ENCODE measurements at regions not wholly inside any gene's neighbourhood (a gene's known extent, or its start where the extent isn't known, plus 50 kb on each side); places are given as distances from the start of the nearest gene placed in this dataset.

- no peak for DNase-seq (ENCODE audit: low read depth)
- TF ChIP-seq, protein P1, sequence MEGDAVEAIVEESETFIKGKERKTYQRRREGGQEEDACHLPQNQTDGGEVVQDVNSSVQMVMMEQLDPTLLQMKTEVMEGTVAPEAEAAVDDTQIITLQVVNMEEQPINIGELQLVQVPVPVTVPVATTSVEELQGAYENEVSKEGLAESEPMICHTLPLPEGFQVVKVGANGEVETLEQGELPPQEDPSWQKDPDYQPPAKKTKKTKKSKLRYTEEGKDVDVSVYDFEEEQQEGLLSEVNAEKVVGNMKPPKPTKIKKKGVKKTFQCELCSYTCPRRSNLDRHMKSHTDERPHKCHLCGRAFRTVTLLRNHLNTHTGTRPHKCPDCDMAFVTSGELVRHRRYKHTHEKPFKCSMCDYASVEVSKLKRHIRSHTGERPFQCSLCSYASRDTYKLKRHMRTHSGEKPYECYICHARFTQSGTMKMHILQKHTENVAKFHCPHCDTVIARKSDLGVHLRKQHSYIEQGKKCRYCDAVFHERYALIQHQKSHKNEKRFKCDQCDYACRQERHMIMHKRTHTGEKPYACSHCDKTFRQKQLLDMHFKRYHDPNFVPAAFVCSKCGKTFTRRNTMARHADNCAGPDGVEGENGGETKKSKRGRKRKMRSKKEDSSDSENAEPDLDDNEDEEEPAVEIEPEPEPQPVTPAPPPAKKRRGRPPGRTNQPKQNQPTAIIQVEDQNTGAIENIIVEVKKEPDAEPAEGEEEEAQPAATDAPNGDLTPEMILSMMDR (IDR thresholded peaks at IDR 0.05; ENCODE audit: control insufficient read depth, insufficient read depth, low read depth, low read length, missing control alignments) = no peak
Observed at GRCh38 chr12:18905134-18905533, 167.2 kb downstream of the CAPZA3 start.

GRCh38 chr12:18906395-18906794 lies 168.5 kb downstream of the CAPZA3 start:
- no peak overlapping the region for H3K4me3 ChIP-seq (ENCODE audit: control insufficient read depth, low read depth, low read length)
- TF ChIP-seq, protein P1 (IDR thresholded peaks at IDR 0.05; ENCODE audit: control insufficient read depth, insufficient read depth, low read depth, low read length, missing control alignments) = no peak

More at GRCh38 chr12:18905134-18905533, 167.2 kb downstream of the CAPZA3 start:
- H3K4me3 ChIP-seq (ENCODE audit: control insufficient read depth, low read depth, low read length) = no peak overlapping the region

DNA sequence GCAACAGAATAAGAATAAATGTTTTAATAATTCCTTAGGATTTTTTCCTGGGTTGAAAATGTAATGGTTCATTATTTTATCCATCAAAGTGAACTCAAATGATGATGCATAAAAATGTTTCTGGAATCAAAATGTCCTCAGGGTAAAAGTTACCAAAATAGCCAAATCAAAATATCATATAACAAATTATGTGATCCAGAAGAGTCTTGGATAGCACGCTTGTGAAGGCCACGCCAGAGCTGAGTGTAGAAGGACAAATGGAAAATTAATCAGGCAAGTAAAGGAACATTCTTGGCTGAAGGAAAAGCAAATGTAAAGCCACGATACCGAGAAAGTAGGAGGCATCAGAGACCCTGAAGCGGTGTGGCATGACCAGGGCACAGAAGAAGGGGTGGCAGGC lies 169.2 kb downstream of the CAPZA3 start:
- TF ChIP-seq, protein P1 (IDR thresholded peaks at IDR 0.05; ENCODE audit: control insufficient read depth, insufficient read depth, low read depth, low read length, missing control alignments) = no peak
- no peak for DNase-seq (ENCODE audit: low read depth)
- no peak overlapping the region for H3K4me3 ChIP-seq (ENCODE audit: control insufficient read depth, low read depth, low read length)

More at GRCh38 chr12:18906395-18906794, 168.5 kb downstream of the CAPZA3 start:
- no peak for DNase-seq (ENCODE audit: low read depth)

DNA sequence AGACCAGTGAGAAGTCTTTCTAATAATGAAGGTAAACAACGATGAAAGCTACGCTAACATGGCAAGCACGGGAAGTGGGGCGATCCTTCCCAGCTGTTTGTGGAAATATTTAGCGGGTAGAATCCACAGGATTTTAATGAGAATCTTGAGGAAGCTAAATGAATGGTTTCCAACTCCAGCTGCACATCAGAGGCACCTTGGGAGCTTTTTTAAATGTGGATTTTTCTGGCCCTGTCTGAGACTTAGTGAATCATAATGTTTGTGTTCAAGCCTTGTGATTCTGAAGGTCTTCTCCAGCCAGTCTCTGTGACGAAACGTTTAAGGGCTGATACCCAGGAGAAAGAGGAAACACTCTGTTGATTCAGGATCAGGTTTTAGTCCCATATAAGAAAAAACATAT lies 169.8 kb downstream of the CAPZA3 start:
- TF ChIP-seq, protein P1 (IDR thresholded peaks at IDR 0.05; ENCODE audit: control insufficient read depth, insufficient read depth, low read depth, low read length, missing control alignments) = no peak
- H3K4me3 ChIP-seq (ENCODE audit: control insufficient read depth, low read depth, low read length) = no peak overlapping the region
- no peak for DNase-seq (ENCODE audit: low read depth)

DNA sequence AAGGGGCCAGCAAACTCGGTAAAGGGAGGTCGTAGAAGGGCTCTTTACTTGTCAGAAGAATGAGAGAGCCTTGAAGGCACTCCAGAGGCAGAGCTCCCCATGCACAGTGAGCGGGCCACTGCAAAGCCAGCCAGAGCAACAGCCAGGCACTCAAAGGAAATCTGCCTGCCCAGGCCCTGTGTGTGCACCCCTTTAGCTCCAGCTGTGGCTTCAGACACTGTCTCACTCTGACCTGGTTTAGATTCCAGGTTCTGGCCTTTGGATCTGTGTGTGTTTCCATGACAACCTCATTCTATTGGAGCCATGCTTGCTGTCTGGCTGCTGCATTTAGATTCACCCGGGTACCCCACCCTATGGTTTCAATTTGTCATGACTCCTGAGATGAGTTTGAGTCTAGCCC lies 170.3 kb downstream of the CAPZA3 start:
- TF ChIP-seq, protein P1 (IDR thresholded peaks at IDR 0.05; ENCODE audit: control insufficient read depth, insufficient read depth, low read depth, low read length, missing control alignments) = no peak
- no peak for DNase-seq (ENCODE audit: low read depth)
- no peak overlapping the region for H3K4me3 ChIP-seq (ENCODE audit: control insufficient read depth, low read depth, low read length)

DNA sequence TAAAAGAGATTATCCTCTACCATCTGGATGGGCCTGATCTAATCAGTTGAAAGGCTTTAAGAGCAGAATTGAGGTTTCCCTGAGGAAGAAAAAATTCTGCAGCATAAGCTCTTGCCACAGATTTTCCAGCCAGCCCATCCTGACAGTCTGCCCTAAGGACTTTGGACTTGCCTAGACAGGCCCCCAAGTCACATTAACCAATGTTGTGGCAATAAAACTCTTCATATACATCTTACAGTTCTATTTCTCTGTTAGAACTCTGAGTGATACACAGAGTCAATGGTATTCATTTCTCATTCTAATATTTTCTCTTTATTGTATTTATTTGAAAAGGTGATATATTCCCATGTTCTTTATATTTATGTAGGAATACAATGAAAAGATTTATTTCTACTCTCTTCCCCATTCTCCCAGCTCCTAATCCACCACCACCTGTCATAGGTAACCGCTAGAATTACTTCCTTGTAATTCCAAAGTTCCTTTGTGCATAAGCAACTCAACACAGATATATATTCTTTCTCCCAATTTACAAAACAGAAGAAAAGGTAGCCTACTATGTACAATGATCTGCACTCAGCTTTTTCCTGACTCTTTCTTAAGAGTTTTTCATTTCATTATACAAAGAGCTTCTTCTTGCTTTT lies 182.1 kb downstream of the CAPZA3 start:
- no peak for DNase-seq (ENCODE audit: low read depth)
- TF ChIP-seq, protein P1 (IDR thresholded peaks at IDR 0.05; ENCODE audit: control insufficient read depth, insufficient read depth, low read depth, low read length, missing control alignments) = no peak
- no peak overlapping the region for H3K4me3 ChIP-seq (ENCODE audit: control insufficient read depth, low read depth, low read length)
